H4 (cell line): ENCODE measurements at regions not wholly inside any gene's neighbourhood (a gene's known extent, or its start where the extent isn't known, plus 50 kb on each side); places are given as distances from the start of the nearest gene placed in this dataset.
"Not testable (repeated sequence)": the region's sequence is repeated elsewhere in the genome, so short reads cannot be mapped to it uniquely, and the experiment has no call there.

Experiments
- DNase-seq: peaks from one replicate; pipeline ENCODE4 v3.0.0-alpha.2; 2015; ENCODE audit warnings: low spot score

DNA sequence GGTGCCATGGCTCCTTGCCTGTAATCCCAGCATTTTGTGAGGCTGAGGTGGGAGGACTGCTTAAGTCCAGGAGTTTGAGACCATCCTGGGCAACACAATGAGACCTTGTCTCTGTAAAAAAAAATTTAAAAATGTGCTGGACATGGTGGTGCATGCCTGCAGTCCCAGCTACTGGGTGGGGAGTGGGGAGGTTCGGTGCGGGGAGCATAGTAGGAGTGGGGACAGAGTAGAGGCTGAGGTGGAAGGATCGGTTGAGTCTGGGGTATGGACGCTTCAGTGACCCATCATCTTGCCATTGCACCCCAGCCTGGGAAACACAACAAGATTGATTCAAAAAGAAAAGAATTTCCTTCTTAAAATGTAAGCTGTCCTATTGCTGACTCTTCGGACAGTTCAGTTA lies 1490.0 kb upstream of the GBE1 start:
- no peak for DNase-seq

DNA sequence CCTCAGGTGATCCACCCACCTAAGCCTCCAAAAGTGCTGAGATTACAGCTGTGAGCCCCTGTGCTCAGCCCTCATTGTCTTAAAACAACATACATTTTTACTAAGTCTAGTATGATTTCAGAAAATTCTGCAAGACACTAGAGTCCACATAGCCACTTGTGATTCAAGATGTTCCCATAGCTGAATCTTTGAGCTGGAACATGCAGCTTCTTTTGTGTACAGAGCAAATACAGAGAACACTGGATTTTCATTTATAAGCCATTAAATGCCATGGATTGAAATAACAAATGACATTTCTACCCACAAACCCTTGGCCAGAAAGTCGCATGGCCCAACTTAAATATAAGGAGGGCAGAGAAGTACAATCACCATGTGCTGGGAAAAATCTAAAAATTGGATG lies 1489.2 kb upstream of the GBE1 start:
- no peak for DNase-seq

DNA sequence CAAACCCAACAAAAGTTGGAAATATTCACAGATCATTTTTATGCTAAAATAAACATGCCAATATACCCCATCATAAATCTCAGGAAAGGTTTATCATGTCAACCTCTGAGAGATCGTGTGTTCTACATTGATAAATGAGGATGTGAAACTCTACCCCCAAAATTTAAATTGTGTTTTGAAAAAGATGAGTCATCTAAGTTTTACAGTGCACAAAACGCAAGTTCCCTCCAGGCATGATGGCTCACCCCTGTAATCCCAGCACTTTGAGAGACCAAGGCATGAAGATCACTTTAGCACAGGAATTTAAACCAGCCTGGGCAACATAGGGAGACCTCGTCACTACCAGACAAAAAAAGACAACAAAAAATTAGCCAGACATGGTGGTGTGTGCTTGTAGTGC lies 1487.0 kb upstream of the GBE1 start:
- no peak for DNase-seq

DNA sequence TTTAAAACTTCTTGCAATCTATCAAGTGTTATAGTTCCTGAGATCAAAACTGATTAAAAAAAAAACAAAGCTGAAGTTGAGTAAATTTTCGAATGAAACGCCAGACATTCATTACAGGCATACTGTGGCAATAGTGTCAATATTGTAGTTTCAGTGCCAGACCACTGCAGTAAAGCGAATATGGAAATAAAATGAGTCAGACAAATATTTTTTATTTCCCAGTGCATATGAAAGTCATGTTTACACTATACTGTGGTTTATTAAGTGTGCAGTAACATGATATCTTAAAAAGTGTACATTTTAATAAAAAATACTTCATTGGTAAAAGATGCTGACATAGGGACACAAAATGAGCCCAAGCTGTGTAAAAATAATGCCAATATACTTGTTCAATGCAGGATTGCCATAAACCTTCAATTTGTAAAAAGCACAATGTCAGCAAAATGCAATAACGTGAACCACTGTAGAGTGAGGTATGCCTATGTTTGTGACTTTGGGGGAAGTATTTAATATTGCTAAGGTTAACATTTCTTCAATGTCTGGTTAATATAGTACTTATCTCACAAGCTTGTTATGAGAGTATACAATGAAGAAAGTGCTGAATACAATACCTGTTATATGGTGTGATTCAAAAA lies 1473.9 kb upstream of the GBE1 start:
- DNase-seq, result no peak

DNA sequence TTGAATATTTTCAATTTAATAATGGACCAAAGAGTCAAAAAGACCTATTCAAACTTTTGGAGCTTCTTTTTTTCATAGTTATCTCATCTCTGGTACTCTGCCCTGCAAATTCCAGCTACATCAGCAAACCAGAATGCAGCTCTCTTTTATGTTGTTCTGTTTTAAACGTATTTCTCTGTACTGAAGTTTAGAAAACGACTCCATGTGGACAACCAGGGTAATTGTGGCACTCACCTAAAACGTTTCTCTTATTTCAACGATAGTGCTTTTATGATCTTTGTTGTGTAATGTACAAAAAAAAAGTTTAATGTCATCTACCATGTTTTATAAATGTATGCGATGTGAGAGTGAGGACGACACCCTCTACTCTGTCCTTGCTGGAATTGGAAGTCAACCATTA lies 1472.3 kb upstream of the GBE1 start:
- no peak for DNase-seq

DNA sequence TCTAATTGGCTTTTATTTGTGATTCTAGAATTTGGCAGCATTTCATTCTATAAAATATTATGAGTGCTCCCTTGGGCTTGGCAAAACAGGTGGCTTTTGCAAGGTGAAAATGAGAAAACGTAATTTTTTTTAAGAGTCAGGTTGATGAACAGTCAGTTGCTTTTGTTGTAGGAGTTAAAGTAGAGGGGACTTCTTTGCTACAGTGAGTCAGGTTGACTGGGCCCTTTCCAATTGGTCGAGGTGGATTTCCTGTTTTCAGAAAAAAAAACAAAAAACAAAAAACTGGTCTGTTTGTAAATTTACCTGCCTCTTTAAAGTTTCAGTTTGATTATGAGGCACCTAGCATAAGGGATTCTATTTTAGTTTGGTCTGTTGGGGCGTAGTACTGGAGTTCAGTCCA lies 1469.4 kb upstream of the GBE1 start:
- DNase-seq, result no peak

DNA sequence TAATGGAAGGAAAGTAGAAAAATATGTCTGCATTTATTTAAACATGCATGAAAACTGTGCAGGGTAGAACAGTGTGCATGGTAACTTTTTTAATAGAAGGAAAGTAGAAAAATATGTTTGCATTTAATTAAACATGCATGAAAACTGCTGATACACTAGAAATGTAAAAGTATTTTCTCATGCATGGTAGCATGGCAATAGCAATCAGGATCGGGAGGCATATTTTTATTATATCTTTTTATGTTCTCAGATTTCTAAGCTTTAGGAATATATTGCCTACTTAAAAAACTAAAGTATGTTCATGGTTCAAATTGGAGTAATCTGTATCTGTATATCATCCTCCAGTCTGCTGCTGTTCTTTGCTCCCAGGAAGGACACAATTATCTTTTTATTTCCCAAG lies 1468.9 kb upstream of the GBE1 start:
- DNase-seq, result no peak

DNA sequence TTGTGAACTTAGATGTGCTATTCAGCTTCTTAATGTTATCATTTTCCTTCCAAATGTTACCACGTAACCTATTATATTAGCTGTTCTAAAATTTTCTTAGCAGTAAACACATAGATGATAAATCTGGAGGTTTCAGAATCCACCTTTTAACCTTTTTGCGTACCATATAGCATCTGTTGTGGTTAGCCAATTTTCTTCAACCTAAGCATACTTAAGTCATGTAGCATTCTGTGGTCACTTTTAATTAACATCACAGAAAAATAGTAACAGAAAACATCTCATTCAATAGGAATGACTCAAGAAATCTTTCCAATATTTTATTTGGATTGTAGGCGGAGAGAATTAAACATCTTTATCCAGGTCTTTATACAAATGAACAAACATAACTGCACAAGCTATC lies 1465.3 kb upstream of the GBE1 start:
- DNase-seq, result peak; percentile 2

DNA sequence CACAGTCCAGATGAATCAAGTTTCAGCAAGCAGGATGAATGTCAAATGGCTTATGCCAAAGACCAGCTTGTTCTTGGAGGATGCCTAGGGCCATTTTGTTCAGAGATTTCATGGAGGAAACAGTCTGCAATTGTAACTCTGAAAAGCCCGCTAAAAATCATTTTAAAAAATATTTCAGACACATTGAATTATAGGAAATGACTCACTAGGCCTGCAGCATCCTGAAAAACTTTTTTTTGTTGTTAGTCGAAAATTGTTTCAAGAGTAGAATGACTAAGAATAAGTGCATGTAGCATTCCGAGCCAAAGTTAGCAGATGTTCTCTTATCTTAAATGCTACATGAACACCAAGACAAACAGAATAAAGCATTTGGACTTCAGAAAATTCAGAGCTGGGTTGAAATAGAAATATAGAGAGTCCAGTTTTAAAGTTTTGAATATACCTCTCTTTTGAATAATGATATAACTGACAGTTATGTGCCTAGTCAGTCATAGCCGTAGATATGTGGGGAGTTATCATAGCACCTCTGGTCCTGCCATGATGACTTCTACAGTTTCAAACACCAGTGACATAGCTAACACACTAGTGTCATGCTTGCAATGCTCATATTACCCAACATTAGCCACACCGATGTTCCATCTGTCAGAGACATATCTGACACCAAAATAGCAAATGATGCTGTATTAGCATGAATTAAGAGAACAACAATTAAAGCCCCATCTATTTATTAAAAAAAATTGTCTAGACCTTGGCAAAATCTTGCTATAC lies 1462.8 kb upstream of the GBE1 start:
- DNase-seq, result no peak

DNA sequence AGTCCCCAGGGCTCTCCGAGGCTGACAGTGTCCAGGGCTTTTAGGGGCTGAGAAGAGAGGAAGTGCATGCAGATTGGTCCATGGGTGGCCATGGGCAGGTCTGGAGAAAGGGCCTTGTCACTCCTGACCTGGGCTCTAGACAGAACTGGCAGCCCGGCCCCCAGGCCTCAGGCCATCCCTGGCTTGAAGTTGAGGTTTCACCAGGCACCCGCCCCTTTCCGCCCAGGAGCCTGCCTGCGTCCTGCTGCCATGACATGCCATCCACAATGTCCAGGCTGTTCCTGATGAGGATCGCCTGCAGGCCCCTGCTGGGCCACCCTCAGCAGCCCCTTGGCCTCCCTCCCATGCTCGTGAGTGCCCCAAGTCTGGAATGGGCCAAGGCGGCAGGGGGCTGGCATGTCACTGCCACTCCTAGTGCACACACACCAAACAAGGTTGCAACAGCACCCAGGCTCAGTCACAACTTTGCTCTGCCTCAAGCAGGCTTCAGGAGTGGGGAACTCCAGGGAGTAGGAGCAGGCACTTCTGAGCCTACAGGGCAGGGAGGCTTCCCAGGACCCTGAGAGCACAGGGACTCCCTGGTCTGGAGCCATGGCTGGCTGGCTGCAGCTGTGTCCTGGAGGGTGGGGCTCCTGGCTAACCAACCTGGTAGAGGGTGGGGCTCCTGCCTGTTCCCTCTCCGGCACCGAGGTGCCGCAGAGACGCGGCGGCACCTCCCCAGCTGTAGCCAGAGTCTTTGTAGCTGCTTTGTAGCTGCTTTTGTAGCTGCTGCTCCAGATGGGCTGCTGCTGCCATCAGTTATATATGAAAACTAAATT lies 1457.1 kb upstream of the GBE1 start:
- no peak for DNase-seq

DNA sequence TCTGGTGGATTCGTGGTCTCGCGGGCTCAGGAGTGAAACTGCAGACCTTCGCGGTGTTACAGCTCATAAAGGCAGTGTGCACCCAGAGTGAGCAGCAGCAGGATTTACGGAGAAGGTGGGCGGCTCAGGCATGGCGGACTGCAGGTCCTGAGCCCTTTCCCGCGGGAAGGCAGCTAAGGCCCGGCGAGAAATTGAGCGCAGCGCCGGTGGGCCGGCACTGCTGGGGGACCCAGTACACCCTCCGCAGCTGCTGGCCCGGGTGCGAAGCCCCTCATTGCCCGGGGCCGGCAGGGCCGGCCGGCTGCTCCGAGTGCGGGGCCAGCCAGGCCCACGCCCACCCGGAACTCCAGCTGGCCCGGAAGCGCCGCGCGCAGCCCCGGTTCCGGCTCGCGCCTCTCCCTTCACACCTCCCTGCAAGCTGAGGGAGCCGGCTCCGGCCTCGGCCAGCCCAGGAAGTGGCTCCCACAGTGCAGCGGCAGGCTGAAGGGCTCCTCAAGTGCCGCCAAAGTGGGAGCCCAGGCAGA lies 1456.2 kb upstream of the GBE1 start:
- DNase-seq, result not testable (repeated sequence)

DNA sequence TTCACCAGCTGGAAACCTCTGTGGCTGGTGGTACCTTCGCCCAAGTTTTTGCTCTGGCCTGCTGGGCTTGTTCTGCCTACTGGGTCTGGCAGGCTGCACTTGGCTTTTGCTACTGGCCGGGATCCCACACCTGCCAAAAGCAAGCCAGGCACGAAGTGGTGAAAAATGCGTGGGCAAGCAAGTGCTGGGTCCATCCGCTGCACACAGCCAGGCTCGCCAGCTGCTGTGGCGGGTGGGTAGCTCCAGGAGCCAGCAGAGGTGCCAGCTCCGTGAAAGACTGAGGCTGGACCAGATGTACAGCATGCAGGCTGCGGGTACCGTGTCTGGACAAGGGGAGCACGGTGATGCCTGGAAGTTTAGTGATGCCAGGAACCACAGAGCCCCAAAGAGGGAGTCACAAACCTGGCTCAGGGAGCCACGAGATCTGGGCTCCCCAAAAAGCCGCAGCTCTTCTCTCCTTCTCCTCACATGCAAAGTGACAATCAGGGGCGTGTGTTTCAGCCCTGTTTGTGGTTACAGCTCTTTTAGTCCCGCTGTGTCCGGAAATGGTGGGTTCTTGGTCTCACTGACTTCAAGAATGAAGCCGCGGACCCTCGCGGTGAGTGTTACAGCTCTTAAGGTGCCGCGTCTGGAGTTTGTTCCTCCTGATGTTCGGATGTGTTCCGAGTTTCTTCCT lies 1455.6 kb upstream of the GBE1 start:
- DNase-seq, result no peak

DNA sequence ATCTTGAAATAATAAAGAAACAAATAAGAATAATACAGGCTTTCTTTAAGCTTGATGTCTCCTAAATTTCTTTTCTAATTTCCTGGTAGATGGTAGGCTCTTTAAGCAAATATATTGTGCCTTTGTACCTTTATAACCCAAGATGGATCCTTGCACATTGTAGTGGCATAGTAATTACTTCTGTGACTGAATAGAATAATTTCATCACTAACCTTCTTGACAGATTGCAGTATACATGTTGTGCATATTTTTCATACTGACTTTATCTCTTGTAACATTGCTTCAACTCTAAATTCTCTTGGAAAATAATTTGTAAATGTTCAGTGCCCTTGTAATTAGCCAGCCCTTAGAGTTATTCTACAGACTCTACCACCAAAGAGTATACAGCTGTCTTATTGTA lies 1433.8 kb upstream of the GBE1 start:
- no peak for DNase-seq

DNA sequence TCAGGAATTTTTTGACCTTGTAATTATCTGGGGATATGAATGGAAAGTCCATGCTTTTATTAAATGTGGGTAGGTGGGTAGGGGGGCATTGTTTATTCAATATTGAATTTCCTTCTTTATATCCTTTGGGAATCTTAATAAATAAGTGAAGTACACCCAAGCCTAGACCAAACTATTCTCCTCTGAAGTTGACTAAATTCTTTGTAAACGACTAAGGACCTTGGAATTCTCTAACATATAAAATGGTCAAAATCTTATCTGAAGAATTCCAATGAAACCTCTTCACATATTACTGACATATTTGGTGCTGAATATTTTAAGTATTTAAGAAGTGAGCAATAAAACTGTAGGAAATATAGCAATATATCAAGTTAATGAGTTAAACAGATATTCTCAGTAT lies 1432.1 kb upstream of the GBE1 start:
- DNase-seq, result no peak

DNA sequence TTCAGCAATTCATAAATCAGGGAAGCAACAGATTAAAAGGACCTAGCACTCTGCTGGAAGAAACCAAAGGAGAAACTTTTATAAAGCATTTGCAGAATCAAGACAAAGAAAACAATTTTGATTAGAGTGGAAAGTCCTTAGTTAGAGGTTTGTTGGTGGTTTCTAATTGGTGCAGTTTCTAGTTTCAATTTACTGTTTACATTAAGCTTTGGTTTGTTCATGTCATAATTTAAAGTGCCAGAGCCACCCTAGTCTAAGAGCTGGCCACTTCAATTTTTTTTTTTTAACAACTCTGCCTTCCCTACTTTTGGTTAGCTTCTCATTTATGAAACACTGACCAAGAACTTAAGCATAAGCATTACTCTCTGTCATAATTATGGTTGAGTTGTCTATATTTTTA lies 1428.2 kb upstream of the GBE1 start:
- no peak for DNase-seq

DNA sequence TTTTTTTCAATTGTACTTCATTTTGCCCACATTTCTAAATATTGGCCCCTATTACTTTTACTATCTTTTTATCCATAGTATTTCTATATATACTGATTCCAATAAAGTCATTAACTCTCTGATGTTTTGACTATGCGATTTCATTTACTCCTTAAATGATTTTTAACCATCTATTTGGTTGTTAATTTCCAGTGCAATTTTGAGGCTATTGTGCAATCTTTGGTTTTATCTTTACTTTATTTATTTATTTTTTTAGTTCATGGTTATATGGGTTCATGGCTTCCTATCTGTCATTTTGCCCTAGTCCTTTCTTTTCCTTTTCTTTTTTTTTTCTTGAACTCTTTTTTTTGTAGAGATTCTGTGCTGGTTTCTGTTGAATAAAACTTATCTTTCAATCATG lies 1408.0 kb upstream of the GBE1 start:
- no peak for DNase-seq

DNA sequence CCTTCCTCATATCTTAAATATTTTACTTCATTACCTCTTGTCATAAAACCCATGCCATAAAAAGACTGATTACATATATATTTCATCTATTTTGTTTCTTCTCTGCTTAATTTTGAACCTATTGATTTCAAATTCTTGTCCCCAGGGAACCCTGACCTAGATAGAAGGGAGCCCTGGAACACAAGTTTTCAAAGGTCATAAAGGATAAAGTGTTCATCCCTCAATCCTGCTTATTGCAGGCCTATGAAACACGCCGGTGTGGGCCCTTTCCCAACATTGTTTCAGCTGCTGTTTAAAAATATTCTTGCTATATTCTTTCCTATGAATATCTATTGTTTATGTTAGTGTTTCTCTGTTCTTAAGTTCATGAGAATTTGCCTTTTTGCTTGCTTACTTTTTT lies 1389.5 kb upstream of the GBE1 start:
- no peak for DNase-seq

DNA sequence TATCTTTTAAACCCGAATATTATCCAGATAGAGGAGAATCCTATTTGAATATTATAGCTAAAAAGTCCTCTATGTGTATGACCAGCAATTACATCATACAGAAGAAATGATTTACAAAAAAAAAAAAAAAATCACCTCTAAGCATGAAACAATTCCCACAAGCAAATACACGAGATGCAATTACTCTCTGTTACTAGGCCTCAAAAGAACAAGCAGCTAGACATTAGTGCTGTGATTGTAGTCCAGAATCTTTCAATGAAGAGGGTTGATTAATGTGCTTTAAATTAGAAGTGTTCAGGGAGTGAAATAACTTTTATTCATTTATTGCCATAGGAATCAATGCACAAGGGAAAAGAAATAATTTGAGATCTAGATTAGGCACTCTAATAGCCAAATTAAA lies 1379.5 kb upstream of the GBE1 start:
- DNase-seq, result no peak

DNA sequence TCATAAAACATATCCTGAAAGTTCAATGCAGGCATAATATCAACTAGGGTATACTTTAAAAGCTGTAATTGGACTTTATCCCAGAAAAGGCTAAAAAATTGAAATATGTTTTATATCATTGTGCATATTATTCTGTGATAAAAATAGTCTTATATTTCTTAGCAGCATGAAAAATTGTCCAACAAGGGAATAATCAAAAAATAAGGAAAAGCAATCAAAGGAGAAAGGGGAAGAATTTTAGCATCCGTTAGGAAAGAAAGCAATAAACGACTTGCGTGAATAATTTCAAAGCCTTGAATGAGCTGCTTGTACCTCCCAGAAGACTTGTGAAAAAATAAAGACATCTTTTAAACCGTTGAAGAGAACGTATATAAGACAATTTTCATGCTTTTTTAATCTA lies 1369.8 kb upstream of the GBE1 start:
- DNase-seq, result no peak

DNA sequence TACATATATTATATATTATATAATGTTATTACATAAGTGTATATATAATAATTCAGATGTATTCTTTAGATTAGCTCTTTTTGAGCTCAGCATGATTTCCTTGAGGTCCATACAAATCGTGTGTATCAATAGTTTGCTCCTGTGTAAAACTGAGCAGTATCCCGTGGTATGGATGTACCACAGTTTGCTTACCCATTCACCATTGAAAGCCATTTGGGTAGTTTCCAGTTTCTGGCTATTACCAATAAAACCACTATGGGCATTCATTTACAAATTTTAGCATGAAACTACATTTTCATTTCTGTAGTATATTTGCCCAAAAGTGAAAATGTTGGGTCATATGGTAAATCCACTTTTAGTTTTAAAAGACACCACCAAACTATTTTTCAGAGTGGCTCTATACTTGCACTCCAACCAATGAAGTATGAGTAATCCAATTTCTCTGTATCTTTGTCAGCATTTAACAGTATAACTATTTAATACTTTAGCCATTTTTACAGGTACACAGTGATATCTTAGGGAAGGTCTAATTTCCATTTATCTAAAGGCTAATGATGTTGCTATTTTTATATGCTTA lies 1361.4 kb upstream of the GBE1 start:
- no peak for DNase-seq

DNA sequence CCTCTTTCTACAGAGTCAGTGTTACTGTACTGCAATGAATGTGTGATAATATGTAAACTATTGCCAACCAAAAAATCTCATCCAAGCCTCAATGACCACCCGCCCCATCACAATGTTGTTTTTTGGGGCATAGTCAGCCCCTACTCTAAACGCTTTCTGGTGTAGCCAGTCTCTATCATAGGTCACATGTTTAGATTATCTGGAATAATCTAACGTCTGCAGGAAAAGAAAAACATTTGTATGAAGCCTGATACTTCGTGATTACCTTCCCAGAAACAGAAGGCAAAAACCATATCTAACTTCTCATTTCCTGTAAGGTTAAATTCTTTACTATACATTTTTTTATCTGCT lies 1331.8 kb upstream of the GBE1 start:
- no peak for DNase-seq
